GM21360 (cell line): ENCODE measurements at regions not wholly inside any gene's neighbourhood (a gene's known extent, or its start where the extent isn't known, plus 50 kb on each side); places are given as distances from the start of the nearest gene placed in this dataset.
A peak's percentile ranks its signal among the peaks of the same experiment; 100 is the strongest.

Experiments used
- ATAC-seq: cut with Tn5 transposase; IDR thresholded peaks from one replicate; pipeline ENCODE4 v1.9.1; 2021; ENCODE audit warnings: mild to moderate bottlenecking, moderate library complexity; ENCODE audit not compliant: unreplicated experiment

DNA sequence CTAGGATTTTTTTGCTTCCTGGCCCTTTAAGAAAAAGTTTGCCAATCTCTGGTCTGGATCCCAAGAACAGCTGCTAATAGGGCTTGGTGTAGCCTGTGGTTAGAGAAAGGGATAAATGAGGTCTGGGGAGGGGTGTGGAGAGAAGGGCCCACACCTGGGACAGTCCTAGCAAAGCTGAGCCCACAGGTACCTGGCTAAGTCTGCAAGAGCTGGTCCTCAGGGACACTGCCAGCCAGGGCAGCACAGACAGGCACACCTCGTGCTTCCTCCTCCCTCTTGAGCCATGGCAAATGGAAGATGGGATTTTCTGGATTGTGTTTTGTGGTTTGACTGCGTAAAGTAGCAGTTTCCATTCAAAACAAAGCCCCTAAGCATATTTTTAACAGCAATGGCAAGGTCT lies 217.5 kb downstream of the SOX9 start:
- no peak for ATAC-seq

DNA sequence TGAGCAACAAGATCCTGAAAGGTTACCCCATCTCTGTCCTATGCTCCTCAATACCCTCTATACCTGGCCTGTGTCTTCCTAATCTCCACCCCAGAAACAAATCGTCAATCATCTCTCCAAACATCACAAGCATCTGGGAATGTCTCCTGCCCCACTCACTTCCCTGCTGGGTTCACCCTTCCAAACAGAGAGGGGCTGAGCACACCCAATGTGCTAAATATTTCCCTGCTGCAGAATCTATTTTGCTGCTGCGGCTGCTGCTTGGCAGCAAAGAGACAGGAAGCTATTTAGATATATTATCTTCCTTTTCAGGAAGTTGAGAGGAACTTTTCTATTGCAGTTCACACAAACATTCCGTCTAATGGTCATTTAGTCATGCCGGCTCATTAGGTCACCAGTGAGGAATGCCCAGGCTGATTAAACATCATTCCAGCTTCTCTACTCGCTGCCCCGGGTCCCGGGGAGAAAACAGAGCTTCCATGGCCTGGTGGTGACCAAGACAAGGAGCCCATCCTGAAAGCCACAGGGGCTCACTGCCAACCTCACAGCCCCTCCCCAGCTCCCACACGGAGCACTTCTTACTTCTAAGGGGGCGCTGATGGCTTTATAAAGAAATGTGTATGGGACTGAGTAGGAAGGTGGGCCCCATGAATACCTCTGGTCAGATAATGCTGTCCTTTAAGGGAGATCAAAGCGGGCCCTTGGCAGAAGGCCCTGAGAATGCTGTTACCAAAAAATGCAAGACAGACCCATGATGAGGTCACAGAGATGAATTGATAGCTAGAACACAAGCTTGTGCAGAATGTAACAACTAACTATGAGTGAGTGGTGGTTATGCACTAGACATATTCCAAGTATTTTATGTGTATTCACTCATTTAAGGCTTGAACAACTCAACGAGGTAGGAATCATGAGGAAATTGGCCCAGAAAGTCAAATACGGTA lies 218.3 kb downstream of the SOX9 start:
- ATAC-seq, result no peak

DNA sequence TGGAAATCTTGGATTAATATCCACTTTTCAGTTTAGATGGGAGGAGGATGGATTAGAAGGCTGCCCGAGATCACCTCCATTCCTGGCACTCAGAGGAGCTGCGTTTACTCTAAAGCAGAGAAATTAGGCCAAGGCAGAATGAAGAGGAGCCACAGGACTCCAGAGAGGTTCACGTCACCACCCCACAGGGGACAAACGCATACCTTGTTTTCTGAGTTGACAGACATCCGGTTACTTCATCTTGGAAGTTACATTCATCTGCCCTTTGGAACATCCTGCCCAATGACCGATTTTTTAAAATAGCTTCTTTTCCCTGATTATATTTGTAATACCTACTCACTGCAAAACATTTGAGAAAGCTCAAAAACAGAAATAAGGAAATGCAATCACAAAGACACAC lies 220.0 kb downstream of the SOX9 start:
- no peak for ATAC-seq

- no peak for ATAC-seq
These were observed 221.2 kb downstream of the SOX9 start for GRCh38 chr17:72342061-72342460.

DNA sequence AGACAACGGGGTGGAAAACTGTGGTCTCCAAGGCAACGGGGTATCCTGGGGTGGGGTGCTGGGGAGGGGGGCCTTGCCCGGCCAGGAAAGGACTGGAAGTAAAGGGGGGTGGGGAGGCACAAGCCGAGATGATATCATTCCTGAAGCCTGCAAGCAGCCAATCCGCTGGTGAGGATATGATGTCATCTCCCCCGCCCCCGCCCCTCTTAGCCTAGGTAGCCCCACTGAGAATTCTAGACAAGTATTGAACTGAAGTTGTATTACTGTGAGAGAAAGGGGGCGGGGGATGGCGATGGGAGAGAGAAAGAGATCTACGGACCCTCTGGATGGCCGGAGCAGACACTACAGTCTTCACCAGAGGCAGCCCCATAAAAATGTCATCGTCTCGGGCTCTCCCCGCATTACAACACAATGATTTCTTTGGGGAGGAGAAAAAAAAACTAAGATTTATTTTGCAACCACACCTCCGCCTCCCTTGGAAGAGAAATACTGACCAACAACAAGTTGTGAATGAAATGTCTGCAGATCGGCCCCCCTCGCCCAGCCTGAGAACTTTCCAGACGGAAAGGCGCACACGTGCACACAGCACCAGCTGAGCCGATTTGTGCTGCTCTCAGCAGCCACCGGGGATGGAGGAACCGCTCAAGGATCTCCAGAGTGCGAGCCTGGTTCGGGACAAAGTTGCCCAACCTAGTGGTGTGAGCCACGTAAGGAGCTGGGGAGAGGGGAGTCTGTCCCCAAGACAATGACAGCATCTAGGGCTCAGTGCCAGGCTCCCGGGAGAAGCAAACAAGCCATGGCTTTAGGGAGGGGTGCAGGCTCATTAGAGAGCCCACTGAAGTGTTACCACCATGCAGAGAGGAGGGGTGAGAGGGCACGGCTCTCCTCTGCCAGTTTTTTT lies 222.1 kb downstream of the SOX9 start:
- ATAC-seq, result no peak

DNA sequence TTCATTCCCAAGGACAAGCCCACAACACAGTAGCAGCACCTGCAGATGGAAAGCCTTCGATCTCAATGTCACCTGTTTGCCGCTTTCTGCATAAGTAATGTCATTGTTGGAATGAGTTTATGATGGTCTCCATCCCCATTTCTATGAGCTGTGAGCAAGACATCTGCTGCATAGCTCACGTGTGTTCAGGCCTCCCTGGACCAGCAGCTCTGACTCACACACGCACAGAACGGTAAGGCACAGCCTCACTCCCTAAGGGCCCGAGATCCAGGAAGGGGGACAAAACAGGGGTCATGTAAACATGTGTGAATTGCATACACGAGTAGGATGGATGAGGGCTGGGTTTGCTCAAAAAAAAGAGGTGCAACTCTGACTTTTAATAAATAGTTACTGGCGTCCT lies 223.1 kb downstream of the SOX9 start:
- no peak for ATAC-seq

DNA sequence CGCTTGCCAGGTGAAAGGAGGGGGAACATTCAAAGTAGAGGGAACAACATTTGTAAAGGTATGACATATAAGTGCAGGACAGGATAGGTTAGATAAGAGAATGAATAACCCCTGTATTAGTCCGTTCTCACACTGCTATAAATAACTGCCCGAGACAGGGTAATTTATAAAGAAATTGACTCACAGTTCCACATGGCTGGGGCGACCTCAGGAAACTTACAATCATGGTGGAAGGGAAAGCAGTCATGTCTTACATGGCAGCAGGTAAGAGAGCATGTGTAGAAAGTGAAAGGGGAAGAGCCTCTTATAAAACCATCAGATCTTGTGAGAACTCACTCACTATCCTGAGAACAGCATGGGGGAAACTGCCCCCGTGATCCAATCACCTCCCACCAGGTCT lies 223.8 kb downstream of the SOX9 start:
- ATAC-seq, result peak; percentile 48

DNA sequence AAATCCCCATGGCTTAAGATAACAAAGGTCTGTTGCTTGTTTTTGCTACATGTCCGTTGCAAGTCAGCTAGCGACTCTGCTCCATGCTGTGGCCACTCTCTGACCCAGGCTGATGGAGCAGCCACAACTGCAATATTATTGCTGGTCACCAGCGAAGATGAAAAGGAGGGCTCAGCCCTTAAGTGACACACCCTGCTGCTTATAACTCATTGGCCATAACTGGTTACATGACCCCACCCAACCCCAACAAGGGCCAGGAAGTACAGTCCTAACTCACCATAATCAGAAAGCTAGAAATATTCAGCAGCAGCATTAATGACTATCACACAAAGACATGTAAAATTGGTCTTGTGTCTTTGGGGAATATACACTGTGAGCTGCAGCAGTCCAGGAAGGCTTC lies 224.3 kb downstream of the SOX9 start:
- no peak for ATAC-seq

DNA sequence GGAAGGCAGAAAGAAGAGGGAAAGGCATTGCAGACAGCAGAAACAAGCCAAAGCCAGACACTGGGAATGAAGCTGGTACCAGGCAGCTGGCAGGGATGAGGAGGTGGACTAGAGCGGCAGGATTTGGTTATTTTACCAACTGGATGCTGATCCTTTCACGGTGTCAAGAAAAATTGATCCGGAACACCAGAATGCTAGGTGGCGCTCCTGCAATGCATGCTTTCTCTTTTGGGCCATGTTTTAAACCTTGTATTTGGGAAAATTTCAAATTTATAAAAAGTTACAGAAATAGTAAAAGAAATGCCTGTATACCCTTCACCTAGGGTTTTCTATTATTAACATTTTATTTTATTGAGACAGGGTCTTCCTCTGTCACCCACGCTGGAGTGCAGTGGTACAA lies 224.7 kb downstream of the SOX9 start:
- no peak for ATAC-seq

DNA sequence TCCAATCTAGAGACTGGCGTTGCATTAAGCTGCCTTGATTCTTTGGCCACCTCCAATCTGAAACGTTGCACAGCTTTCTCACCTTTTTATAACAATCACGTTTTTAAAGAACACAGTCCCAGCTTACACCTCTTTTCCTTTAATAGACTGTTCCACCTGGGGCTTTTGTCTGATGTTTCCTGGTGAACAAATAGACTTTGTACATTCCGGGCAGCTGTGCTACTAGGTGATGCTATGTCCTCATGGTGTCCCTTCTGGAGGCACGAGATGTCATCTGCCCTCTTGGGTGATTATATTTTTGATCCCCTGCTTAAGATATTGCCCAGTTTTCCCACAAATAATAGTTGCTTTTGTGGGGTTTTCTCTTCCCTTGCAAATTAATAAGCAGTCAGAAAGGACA lies 225.5 kb downstream of the SOX9 start:
- no peak for ATAC-seq

DNA sequence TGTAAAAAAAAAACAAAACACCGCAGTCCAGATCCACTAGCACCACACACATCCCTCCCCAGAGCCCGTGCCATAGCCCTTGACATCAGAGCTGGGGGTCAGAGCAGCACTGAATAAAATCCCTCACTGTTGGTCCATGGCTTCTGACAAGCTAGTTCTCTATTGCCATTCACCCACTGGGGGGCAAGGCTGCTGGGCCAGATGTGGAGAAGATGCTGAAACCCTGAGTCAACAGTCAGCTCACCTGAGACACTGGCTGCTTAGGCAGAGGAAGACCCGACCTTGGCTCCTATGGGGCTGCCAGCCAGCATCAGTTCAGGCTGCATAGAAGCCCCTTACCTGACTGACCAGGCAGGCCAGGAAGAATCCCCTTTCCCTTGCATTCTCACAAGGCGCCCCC lies 228.2 kb downstream of the SOX9 start:
- ATAC-seq, result no peak

DNA sequence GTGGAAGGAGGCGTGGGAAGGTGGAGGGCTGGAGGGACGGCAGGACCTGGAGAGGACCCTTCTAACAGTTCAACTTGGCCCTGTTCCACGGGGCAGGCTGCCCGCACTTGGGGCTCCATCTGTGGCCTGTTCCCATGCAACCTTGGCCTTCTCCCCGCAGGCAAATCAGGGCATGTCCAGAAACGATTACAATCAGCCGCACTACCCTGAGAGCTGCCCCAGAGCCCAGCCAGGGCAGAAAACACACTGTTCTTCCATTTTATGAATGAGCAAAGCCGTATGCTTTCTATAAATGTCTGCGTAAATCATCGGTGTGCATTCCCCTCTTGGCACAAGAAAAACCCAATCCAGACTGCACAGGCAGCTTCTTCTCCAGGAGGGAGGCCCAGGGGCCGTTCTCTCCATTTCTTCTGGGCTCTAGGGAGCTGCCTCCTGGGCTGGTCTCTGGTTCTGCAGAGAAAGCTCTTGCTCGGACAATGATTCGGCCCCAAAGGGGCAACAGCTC lies 228.7 kb downstream of the SOX9 start:
- no peak for ATAC-seq

GRCh38 chr17:72350073-72350472 lies 229.3 kb downstream of the SOX9 start:
- no peak for ATAC-seq

DNA sequence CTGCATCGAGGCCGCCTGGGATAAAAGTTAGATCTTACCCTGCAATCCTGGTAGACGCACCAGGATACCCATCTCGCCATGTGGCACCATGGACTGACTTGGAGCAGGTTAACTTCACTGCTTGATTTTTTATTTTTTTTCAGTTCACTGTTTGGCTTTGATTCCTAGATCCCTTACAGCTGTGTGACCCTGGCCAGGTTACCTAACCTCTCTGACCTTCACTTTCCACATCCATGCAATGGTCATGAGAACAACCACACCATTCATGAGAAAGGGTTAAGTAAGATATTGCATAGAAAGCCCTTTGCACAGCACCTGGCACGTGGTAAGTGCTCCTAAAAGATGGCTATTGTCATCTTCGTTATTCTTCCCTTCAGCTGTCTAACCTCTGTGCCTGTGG lies 230.5 kb downstream of the SOX9 start:
- ATAC-seq, result no peak

- no peak for ATAC-seq
These were observed 231.1 kb downstream of the SOX9 start for GRCh38 chr17:72351884-72352346.

DNA sequence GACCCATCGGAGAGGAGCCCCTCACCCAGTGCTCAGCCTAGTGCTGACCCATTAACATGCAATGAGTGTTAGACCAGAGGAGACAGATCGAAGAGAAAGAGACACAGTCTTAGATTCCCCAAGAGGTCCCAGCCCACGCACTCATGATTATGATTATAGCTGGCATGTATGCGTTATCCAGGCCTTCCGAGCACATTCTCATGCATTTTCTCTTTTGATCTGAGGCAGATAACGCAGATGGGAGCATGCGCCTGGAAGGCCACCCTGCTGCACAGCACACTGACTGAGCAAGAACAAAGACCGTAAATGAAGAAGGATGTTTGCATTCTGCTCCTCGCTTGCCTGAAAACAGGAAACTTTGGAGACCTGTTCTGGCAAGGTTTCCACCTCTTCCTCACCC lies 232.7 kb downstream of the SOX9 start:
- ATAC-seq, result no peak

- ATAC-seq, result no peak
These were observed 233.3 kb downstream of the SOX9 start for GRCh38 chr17:72354071-72354470.

- ATAC-seq, result no peak
These were observed 237.0 kb downstream of the SOX9 start for GRCh38 chr17:72357764-72358365.

DNA sequence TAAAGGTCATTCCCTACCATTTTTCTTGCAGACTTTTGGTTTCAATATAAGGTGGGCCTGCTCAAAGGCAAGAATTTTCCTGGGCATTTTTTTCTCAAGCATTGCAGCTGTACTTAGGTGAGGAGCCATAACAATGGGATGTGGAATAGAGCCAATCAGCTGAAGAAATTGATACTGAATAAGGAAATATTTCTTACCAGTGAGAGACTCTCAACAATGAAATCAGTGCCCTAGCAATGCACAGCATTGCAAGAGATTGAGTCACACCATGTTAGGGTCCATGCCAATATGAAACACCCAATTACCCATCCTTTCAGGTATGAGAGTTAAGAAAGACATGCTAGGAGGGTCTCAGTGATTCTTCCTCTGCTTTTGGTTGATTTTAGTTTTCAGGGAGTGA lies 237.6 kb downstream of the SOX9 start:
- no peak for ATAC-seq

DNA sequence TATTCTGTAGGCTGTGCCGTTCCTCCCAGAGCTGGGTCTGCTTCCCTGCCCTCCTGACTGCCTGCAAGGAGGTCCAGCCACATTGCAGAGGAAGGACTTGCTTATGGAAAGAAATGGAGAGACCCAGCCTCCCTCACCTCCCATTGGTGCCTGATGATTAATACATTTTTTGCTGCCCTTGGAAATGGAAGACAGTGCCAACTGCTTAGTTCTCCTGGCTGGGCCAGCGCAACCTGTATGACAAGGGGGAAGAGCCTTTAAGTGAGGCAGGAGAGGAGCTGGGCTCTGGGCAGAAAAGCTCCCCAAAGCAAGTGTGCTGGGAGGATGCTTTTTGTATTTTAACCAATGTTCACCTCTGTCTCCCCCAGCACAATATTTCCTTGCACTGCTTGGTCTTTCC lies 238.5 kb downstream of the SOX9 start:
- no peak for ATAC-seq

DNA sequence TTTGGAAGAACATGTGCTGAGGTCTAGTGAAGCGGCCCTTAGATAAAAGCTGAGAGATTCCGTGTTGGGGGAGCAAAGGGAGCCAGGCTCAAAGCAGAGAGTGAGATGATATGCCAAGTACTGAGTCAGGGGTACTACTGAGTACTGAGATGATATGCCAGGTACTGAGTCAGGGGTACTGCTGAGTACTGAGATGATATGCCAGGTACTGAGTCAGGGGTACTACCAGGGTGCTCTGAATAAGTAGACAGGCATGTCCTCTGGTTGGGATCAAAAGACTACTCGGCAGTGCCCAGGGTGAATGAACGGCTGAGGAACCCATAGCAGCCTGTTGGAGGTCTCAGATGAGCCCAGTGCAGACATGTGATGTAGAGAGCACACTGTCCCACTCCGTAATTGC lies 239.0 kb downstream of the SOX9 start:
- ATAC-seq, result no peak
